WTC11 (cell line): ENCODE measurements at regions not wholly inside any gene's neighbourhood (a gene's known extent, or its start where the extent isn't known, plus 50 kb on each side); places are given as distances from the start of the nearest gene placed in this dataset.

Source experiments
- ATAC-seq: fragments of 200-7000 bp; cut with Tn5 transposase; 2 replicates; pipeline ENCODE4 v1.10.0; 2021; ENCODE audit warnings: mild to moderate bottlenecking, moderate library complexity
- CTCF ChIA-PET: fragments of 300-600 bp; sonication (Branson Sonifier 250); formaldehyde crosslinking; loops from one replicate; lab custom pipeline; 2021; ENCODE audit warnings: antibody characterized with exemption; lab: Charles Lee
- POLR2A ChIA-PET: fragments of 350-600 bp; sonication (Branson Sonifier 250); formaldehyde crosslinking; loops from one replicate; lab custom pipeline; 2021; ENCODE audit warnings: antibody characterized with exemption; lab: Charles Lee
- DNase-seq: peaks from one replicate; pipeline ENCODE4 v3.0.0; 2021; ENCODE audit warnings: low spot score
- H3K27ac Mint-ChIP-seq: 2 replicates; pipeline ENCODE4 v1.8.0; 2021; ENCODE audit warnings: mixed read lengths
- H3K27me3 Mint-ChIP-seq: 2 replicates; pipeline ENCODE4 v1.8.0; 2021; ENCODE audit warnings: low read depth, mild to moderate bottlenecking, moderate library complexity, mixed read lengths
- H3K36me3 Mint-ChIP-seq: 2 replicates; pipeline ENCODE4 v1.8.0; 2021; ENCODE audit warnings: mixed read lengths
- H3K4me1 Mint-ChIP-seq: 2 replicates; pipeline ENCODE4 v1.8.0; 2022; ENCODE audit warnings: mixed read lengths
- H3K4me3 Mint-ChIP-seq: 2 replicates; pipeline ENCODE4 v1.8.0; 2021; ENCODE audit warnings: mild to moderate bottlenecking, moderate library complexity, mixed read lengths
- H3K9me3 Mint-ChIP-seq: 2 replicates; pipeline ENCODE4 v1.8.0; 2021; ENCODE audit warnings: mixed read lengths
- ARID4B ChIP-seq: sonication (generic); formaldehyde crosslinking; IDR thresholded peaks from 2 replicates; pipeline ENCODE4 v1.8.0; 2023; ENCODE audit warnings: missing genetic modification reagents, mild to moderate bottlenecking, borderline replicate concordance
- ATF6 ChIP-seq: sonication (generic); formaldehyde crosslinking; IDR thresholded peaks from 2 replicates; pipeline ENCODE4 v1.8.1; 2023; ENCODE audit warnings: mild to moderate bottlenecking, missing genetic modification reagents
- CREM ChIP-seq: sonication (generic); formaldehyde crosslinking; IDR thresholded peaks from 2 replicates; pipeline ENCODE4 v1.8.1; 2022; ENCODE audit warnings: mild to moderate bottlenecking, missing genetic modification reagents, moderate library complexity
- CTCF ChIP-seq: fragments of 200-600 bp; IDR thresholded peaks from 2 replicates; pipeline ENCODE4 v1.8.0; 2022; ENCODE audit warnings: antibody characterized with exemption
- ELF4 ChIP-seq: sonication (generic); formaldehyde crosslinking; IDR thresholded peaks from 2 replicates; pipeline ENCODE4 v1.8.1; 2022; ENCODE audit warnings: low read depth, mild to moderate bottlenecking, moderate library complexity, missing genetic modification reagents
- EMX1 ChIP-seq: fragments of 250-450 bp; sonication (Bioruptor Pico); IDR thresholded peaks from 2 replicates; pipeline ENCODE4 v1.8.0; 2021; ENCODE audit warnings: mild to moderate bottlenecking
- IRF1 ChIP-seq: sonication (generic); formaldehyde crosslinking; IDR thresholded peaks from 2 replicates; pipeline ENCODE4 v1.8.0; 2023; ENCODE audit warnings: missing genetic modification reagents
- SMAD3 ChIP-seq: sonication (generic); formaldehyde crosslinking; IDR thresholded peaks from 2 replicates; pipeline ENCODE4 v1.8.0; 2022; ENCODE audit warnings: missing genetic modification reagents, mild to moderate bottlenecking, borderline replicate concordance
- SMAD4 ChIP-seq: sonication (generic); formaldehyde crosslinking; IDR thresholded peaks from 2 replicates; pipeline ENCODE4 v1.8.0; 2022; ENCODE audit warnings: mild to moderate bottlenecking, missing genetic modification reagents
- ZNF232 ChIP-seq: sonication (generic); formaldehyde crosslinking; IDR thresholded peaks from 2 replicates; pipeline ENCODE4 v1.8.0; 2022; ENCODE audit warnings: mild to moderate bottlenecking, missing genetic modification reagents
- ZNF317 ChIP-seq: sonication (generic); formaldehyde crosslinking; IDR thresholded peaks from 2 replicates; pipeline ENCODE4 v1.8.1; 2023; ENCODE audit warnings: low read depth, mild to moderate bottlenecking, moderate library complexity, missing genetic modification reagents, borderline replicate concordance
- ZSCAN18 ChIP-seq: fragments of 250-450 bp; sonication (Bioruptor Pico); IDR thresholded peaks from 2 replicates; pipeline ENCODE4 v2.1.2; 2022; ENCODE audit warnings: mild to moderate bottlenecking, moderate library complexity

DNA sequence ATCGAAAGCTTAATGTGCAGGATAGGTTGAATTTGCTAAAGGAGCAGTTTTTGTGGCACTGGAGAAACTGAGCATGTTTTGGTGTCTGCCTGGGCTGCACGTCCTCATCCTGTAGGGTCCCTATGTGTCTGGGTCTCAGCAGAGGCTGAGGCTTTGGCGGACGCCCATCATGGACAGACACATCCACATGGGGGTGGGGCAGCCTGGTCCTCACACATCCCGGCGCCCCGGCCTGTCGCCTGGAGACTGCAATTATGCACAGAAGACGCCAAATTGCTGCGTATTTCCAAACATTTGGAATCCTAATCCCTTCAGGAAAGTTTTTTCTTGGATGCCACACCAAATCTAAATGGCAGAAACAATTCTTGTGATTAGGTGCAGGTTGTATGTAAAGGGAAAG is 128.2 kb upstream of the TWIST2 start (continued):
- TF ChIP-seq ZSCAN18 (CRISPR knock-in tag) = no peak
- TF ChIP-seq ARID4B (CRISPR knock-in tag) = no peak
- no peak for TF ChIP-seq SMAD3 (CRISPR knock-in tag)
- TF ChIP-seq ZNF317 (CRISPR knock-in tag) = no peak
- no peak for TF ChIP-seq CTCF
- no peak for TF ChIP-seq ATF6 (CRISPR knock-in tag)
- TF ChIP-seq SMAD4 (CRISPR knock-in tag) = no peak
- no peak for TF ChIP-seq EMX1 (CRISPR knock-in tag)
- TF ChIP-seq ELF4 (CRISPR knock-in tag) = no peak
- TF ChIP-seq ZNF232 (CRISPR knock-in tag) = no peak
- TF ChIP-seq IRF1 = no peak
- no peak for TF ChIP-seq CREM (CRISPR knock-in tag)

GRCh38 chr2:238720232-238720672 is 127.6 kb upstream of the TWIST2 start:
- TF ChIP-seq SMAD4 (CRISPR knock-in tag) = no peak
- TF ChIP-seq CTCF = peak; percentile 68
- DNase-seq (peak; percentile 86), ATAC-seq (peak; percentile 97)
- Mint-ChIP-seq H3K27ac (no peak overlapping the region), H3K4me3 (no peak overlapping the region), H3K4me1 (peaks cover 10% of the 10 kb centered on the region), H3K27me3 (peaks cover 6% of the 10 kb centered on the region; the same call in 1 of the 2 replicates), H3K36me3 (peaks cover 2% of the 10 kb centered on the region; the same call in 1 of the 2 replicates), H3K9me3 (peaks cover 17% of the 10 kb centered on the region)
- CTCF ChIA-PET = interaction anchor here (0.5 to 1.3 kb wide), 15 partner anchors 8 to 791 kb away, joined by 3 to 11 read pairs (median 3); partner anchors contain the start of gene TWIST2
- POLR2A ChIA-PET = no interaction called here
